HFFc6 (cell line): ENCODE measurements at regions not wholly inside any gene's neighbourhood (a gene's known extent, or its start where the extent isn't known, plus 50 kb on each side); places are given as distances from the start of the nearest gene placed in this dataset.

ENCODE experiments used
- DNase-seq: peaks from one replicate; pipeline ENCODE4 v3.0.0-alpha.2; 2018
- H3K27ac Mint-ChIP-seq: 2 replicates; pipeline ENCODE4 v1.8.0; 2020; ENCODE audit warnings: mild to moderate bottlenecking, mixed read lengths
- H3K27me3 Mint-ChIP-seq: 2 replicates; pipeline ENCODE4 v1.8.0; 2021; ENCODE audit warnings: mild to moderate bottlenecking, moderate library complexity, mixed read lengths; ENCODE audit not compliant: insufficient read depth
- H3K36me3 Mint-ChIP-seq: 2 replicates; pipeline ENCODE4 v1.8.0; 2021; ENCODE audit warnings: low read depth, mixed read lengths
- H3K4me1 Mint-ChIP-seq: 2 replicates; pipeline ENCODE4 v1.8.0; 2020; ENCODE audit warnings: low read depth, mixed read lengths
- H3K4me3 Mint-ChIP-seq: 2 replicates; pipeline ENCODE4 v1.8.0; 2020; ENCODE audit warnings: mild to moderate bottlenecking, moderate library complexity, mixed read lengths
- H3K9me3 Mint-ChIP-seq: 2 replicates; pipeline ENCODE4 v1.8.0; 2020; ENCODE audit warnings: mild to moderate bottlenecking, mixed read lengths
- CTCF ChIP-seq: fragments of 200-600 bp; sonication (generic); IDR thresholded peaks from 2 replicates; pipeline ENCODE4 v1.5.0; 2021; ENCODE audit warnings: antibody characterized with exemption, mild to moderate bottlenecking

DNA sequence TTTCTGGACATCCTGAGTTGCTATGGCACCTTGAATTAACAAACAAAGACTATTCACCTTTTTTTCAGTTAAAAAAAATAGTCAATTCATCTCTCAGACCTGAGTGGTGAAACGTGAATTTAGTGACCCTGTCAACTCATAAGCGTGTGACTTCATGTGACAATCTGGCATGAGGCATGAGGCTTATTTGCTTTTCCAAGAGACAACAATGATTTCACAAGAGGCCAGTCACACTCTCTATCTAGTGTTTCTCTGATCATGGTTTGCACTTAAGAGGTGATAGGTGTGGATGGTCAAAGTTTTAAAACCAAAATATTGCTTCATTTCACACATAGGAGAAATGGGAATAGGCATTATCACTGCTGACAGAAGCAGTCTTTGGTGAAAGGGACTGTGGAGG lies 559.6 kb upstream of the ACO1 start:
- no peak for DNase-seq
- H3K27ac Mint-ChIP-seq: no peak overlapping the region
- TF ChIP-seq CTCF: no peak
- H3K4me3 Mint-ChIP-seq: no peak overlapping the region
- H3K36me3 Mint-ChIP-seq: no peaks in the 10 kb centered on the region
- peaks cover 25% of the 10 kb centered on the region for H3K9me3 Mint-ChIP-seq
- H3K27me3 Mint-ChIP-seq: no peaks in the 10 kb centered on the region
- no peaks in the 10 kb centered on the region for H3K4me1 Mint-ChIP-seq

GRCh38 chr9:31837211-31837610 lies 547.2 kb upstream of the ACO1 start:
- Mint-ChIP-seq H3K4me3 (no peak overlapping the region), H3K27ac (no peak overlapping the region), H3K9me3 (peaks cover 12% of the 10 kb centered on the region; the same call in 1 of the 2 replicates), H3K4me1 (no peaks in the 10 kb centered on the region), H3K36me3 (no peaks in the 10 kb centered on the region), H3K27me3 (no peaks in the 10 kb centered on the region; the same call in 1 of the 2 replicates)
- no peak for TF ChIP-seq CTCF
- DNase-seq: no peak

GRCh38 chr9:31839273-31839672 lies 545.2 kb upstream of the ACO1 start:
- no peak overlapping the region for H3K4me3 Mint-ChIP-seq
- no peaks in the 10 kb centered on the region; the same call in 1 of the 2 replicates for H3K27me3 Mint-ChIP-seq
- no peak for TF ChIP-seq CTCF
- DNase-seq: no peak
- H3K9me3 Mint-ChIP-seq: peaks cover 18% of the 10 kb centered on the region
- H3K27ac Mint-ChIP-seq: no peak overlapping the region
- H3K4me1 Mint-ChIP-seq: no peaks in the 10 kb centered on the region
- H3K36me3 Mint-ChIP-seq: no peaks in the 10 kb centered on the region

DNA sequence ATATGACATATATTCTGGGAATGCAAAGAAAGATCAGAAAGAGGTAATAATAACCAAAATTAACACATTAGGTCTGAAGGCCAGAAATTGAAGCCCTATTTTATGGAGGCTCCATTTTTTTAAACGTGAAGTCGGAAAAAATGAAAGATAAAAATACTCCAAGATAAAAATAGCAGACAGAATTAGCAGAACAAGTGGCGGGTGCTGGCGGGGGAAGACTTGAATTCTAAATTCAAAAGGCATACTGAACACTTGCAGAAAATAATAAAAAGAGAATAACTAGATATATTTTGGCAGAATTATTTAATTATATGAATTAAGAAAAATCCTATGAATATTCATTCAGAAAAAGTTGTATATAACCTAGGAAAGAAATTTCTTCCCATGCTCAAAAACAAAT lies 543.7 kb upstream of the ACO1 start:
- H3K36me3 Mint-ChIP-seq: no peaks in the 10 kb centered on the region
- DNase-seq: no peak
- no peak overlapping the region for H3K27ac Mint-ChIP-seq
- no peaks in the 10 kb centered on the region for H3K4me1 Mint-ChIP-seq
- H3K4me3 Mint-ChIP-seq: no peak overlapping the region
- no peaks in the 10 kb centered on the region; the same call in 1 of the 2 replicates for H3K27me3 Mint-ChIP-seq
- no peak for TF ChIP-seq CTCF
- H3K9me3 Mint-ChIP-seq: peaks cover 24% of the 10 kb centered on the region

DNA sequence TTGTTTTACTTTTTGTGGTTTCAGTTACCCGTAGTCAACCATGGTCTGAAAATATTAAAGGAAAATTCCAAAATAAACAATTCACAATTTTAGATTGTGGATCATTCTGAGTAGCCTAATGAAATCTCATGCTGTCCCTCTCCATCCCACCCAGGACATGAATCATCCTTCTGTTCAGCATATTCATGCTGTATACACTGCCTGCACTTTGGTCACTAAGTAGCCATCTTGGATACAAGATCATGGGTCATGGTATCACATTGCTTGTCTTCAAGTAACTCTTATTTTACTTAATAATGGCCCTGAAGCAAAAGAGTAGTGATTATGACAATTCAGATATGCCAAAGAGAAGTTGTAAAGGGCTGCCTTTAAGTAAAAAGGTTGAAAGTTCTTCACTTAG lies 536.5 kb upstream of the ACO1 start:
- peaks cover 25% of the 10 kb centered on the region for H3K9me3 Mint-ChIP-seq
- no peaks in the 10 kb centered on the region for H3K4me1 Mint-ChIP-seq
- no peaks in the 10 kb centered on the region for H3K27me3 Mint-ChIP-seq
- no peak overlapping the region for H3K27ac Mint-ChIP-seq
- H3K36me3 Mint-ChIP-seq: no peaks in the 10 kb centered on the region
- no peak for TF ChIP-seq CTCF
- no peak for DNase-seq
- no peak overlapping the region for H3K4me3 Mint-ChIP-seq
